PC-9 (cell line): ENCODE measurements at regions not wholly inside any gene's neighbourhood (a gene's known extent, or its start where the extent isn't known, plus 50 kb on each side); places are given as distances from the start of the nearest gene placed in this dataset.
"Not testable (repeated sequence)": the region's sequence is repeated elsewhere in the genome, so short reads cannot be mapped to it uniquely, and the experiment has no call there.

Source experiments
- BruUV-seq: library from RNA; stranded (reverse); fragments of 400-500 nt; replicated peaks from 2 replicates; lab custom pipeline; 2021; lab: Mats Ljungman, UMichigan
- CTCF ChIA-PET: fragments of 300-600 bp; sonication (Branson Sonifier 250); formaldehyde crosslinking; loops from one replicate; lab custom pipeline; 2022; ENCODE audit warnings: antibody characterized with exemption; lab: Charles Lee
- POLR2A ChIA-PET: fragments of 300-600 bp; sonication (Branson Sonifier 250); formaldehyde crosslinking; loops from one replicate; lab custom pipeline; 2022; ENCODE audit warnings: antibody characterized with exemption; ENCODE audit not compliant: unreplicated experiment; lab: Charles Lee
- DNase-seq, 2 experiments: peaks; one replicate each; pipeline versions ENCODE4 v3.0.0 to v3.0.0-alpha.2; 2015 to 2022; ENCODE audit warnings: mixed read lengths in 1 of 2
- H2AFZ ChIP-seq: fragments of 200-600 bp; sonication (generic); 2 replicates; pipeline ENCODE4 v1.8.1; 2017; ENCODE audit warnings: antibody characterized with exemption
- H3F3A ChIP-seq: fragments of 200-600 bp; sonication (generic); 2 replicates; pipeline ENCODE4 v1.8.1; 2017; ENCODE audit warnings: antibody characterized with exemption, mild to moderate bottlenecking, low read depth; ENCODE audit not compliant: insufficient read depth
- H3K27ac ChIP-seq: fragments of 200-600 bp; sonication (generic); 2 replicates; pipeline ENCODE4 v1.6.1; 2016; ENCODE audit warnings: mixed run types
- H3K27me3 ChIP-seq: fragments of 200-600 bp; sonication (generic); 2 replicates; pipeline ENCODE4 v1.6.1; 2016; ENCODE audit warnings: low read depth, mixed run types; ENCODE audit not compliant: insufficient read depth
- H3K36me3 ChIP-seq: fragments of 200-600 bp; sonication (generic); 2 replicates; pipeline ENCODE4 v1.6.1; 2016; ENCODE audit warnings: low read depth, mixed run types
- H3K4me1 ChIP-seq: fragments of 200-600 bp; sonication (generic); replicated peaks from 2 replicates; pipeline ENCODE4 v1.6.1; 2016; ENCODE audit warnings: mixed run types; ENCODE audit not compliant: insufficient read depth
- H3K4me2 ChIP-seq: fragments of 200-600 bp; sonication (generic); 2 replicates; pipeline ENCODE4 v1.6.1; 2017; ENCODE audit warnings: mixed run types
- H3K4me3 ChIP-seq: fragments of 200-600 bp; sonication (generic); 2 replicates; pipeline ENCODE4 v1.6.1; 2016; ENCODE audit warnings: mixed run types
- H3K79me2 ChIP-seq: fragments of 200-600 bp; sonication (generic); 2 replicates; pipeline ENCODE4 v1.6.1; 2017; ENCODE audit warnings: low read depth, mixed run types
- H3K9me2 ChIP-seq: fragments of 200-600 bp; sonication (generic); 2 replicates; pipeline ENCODE4 v1.8.1; 2017; ENCODE audit warnings: mild to moderate bottlenecking; ENCODE audit not compliant: insufficient read depth
- H3K9me3 ChIP-seq: fragments of 200-600 bp; sonication (generic); 2 replicates; pipeline ENCODE4 v1.8.1; 2016; ENCODE audit warnings: low read depth; ENCODE audit not compliant: insufficient read depth
- H4K20me1 ChIP-seq: fragments of 200-600 bp; sonication (generic); 2 replicates; pipeline ENCODE4 v1.8.1; 2017; ENCODE audit not compliant: insufficient read depth
- EZH2 ChIP-seq: fragments of 200-600 bp; sonication (generic); IDR thresholded peaks from 2 replicates; pipeline ENCODE4 v1.8.0; 2017; ENCODE audit warnings: antibody characterized with exemption, low read depth
- intact Hi-C: fragments of 100-400 bp; cut with micrococcal nuclease; formaldehyde crosslinking; loops from one replicate; pipeline ENCODE4 v1.10.0; 2022; ENCODE audit not compliant: unreplicated experiment
- TF ChIP-seq, protein P1 (sequence below): fragments of 200-600 bp; sonication (generic); conservative IDR thresholded peaks from 2 replicates; pipeline ENCODE4 v1.6.1; 2017; ENCODE audit warnings: mixed run types, antibody characterized with exemption, mild to moderate bottlenecking, moderate library complexity

DNA sequence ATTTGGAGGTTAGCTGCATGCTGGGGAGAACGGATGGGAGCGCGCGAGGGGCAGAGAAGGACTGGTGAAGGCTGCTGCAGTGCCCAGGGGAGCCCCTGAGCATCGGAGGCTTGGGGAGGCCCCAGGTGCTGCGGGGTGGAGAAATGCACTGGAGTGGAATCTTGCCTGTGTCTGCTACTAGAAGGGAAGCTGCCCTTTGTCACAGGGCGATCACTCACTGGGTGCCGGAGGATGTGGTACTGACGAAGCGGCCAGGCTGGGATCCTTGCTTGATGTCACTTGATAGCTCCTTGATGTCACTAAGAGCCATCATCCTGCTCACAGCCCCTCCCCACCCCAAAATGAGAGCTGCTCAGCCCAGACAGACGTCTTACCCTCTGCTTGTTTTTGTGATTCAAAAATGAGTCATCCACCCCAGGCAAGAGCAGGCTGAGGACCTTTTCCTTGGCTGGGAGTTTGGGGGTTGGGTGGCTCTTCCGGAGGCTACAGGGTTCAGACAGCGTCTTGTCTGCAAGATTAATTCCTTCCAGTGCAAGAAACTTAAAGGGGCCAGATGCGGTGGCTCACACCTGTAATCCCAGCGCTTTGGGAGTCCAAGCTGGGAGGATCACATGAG is 62.6 kb upstream of the PMEPA1 start:
- CTCF ChIA-PET: no interaction called here

DNA sequence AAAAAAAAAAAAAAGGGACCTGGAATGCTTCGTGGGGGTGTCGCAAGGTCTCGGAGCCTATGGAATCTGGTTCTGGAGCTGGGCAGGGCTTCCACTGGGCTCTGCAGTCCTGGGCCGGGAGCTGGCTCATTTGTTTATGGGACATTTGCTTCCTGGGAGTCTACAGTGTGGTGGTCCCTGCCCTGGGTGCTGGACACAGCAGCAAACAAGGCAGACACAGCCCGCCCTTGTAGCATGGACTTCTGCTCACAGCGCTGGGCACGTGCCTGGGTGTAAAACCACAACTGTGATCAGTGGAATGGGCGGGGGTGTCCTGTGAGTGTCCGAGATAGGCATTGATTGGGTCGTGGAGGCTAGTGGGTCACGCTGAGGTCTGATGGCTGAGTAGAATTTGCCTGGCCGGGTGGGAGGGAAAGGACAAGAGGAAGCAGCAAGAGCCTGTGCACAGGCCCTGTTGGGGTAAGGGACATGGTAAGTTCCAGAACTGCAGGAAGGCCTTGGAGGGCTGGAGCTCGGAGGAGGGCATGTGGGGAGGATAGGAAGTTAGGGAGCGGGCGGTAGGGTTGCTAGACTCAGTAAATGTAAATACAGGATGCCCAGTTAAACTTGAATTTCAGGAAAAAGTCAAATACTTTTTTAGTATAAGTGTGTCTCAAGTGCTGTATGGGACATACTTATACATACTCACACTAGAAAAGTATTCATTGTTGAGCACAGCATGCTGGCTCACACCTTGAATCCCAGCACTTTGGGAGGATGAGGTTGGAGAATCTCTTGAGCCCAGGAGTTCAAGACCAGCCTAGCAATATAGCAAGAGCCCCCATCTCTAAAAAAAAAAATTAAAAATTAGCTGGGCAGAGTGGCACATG is 61.3 kb upstream of the PMEPA1 start:
- intact Hi-C loops: no loop called here
- no peaks in the 10 kb centered on the region for H3K79me2 ChIP-seq
- H2AFZ ChIP-seq: no peak overlapping the region
- H3K9me2 ChIP-seq: no peaks in the 10 kb centered on the region
- no peaks in the 10 kb centered on the region for H3K36me3 ChIP-seq
- H4K20me1 ChIP-seq: no peaks in the 10 kb centered on the region
- BruUV-seq: no TSS peak
- H3K9me3 ChIP-seq: no peaks in the 10 kb centered on the region
- H3K4me1 ChIP-seq: peaks cover 26% of the 10 kb centered on the region
- no peak overlapping the region for H3K27ac ChIP-seq
- H3K27me3 ChIP-seq: no peaks in the 10 kb centered on the region
- TF ChIP-seq, protein P1, sequence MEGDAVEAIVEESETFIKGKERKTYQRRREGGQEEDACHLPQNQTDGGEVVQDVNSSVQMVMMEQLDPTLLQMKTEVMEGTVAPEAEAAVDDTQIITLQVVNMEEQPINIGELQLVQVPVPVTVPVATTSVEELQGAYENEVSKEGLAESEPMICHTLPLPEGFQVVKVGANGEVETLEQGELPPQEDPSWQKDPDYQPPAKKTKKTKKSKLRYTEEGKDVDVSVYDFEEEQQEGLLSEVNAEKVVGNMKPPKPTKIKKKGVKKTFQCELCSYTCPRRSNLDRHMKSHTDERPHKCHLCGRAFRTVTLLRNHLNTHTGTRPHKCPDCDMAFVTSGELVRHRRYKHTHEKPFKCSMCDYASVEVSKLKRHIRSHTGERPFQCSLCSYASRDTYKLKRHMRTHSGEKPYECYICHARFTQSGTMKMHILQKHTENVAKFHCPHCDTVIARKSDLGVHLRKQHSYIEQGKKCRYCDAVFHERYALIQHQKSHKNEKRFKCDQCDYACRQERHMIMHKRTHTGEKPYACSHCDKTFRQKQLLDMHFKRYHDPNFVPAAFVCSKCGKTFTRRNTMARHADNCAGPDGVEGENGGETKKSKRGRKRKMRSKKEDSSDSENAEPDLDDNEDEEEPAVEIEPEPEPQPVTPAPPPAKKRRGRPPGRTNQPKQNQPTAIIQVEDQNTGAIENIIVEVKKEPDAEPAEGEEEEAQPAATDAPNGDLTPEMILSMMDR: no peak
- TF ChIP-seq EZH2: no peak
- H3F3A ChIP-seq: peaks cover 5% of the 10 kb centered on the region; the same call in 1 of the 2 replicates
- CTCF ChIA-PET: interaction anchor here (0.7 kb wide), 1 partner anchor 203 kb away, joined by 4 read pairs; no protein-coding TSS in a partner anchor
- no peak overlapping the region for H3K4me3 ChIP-seq
- H3K4me2 ChIP-seq: no peak overlapping the region
- POLR2A ChIA-PET: interaction anchor here (0.6 kb wide), 1 partner anchor 441 kb away, joined by 6 read pairs; no protein-coding TSS in a partner anchor
- peak in 1 of 2 experiments; percentile 31 for DNase-seq

More for the DNA sequence above, 62.6 kb upstream of the PMEPA1 start:
- peaks cover 26% of the 10 kb centered on the region for H3K4me1 ChIP-seq
- H3K36me3 ChIP-seq: no peaks in the 10 kb centered on the region
- intact Hi-C loops: loop anchor here (1.0 to 2.0 kb wide), 3 partner anchors 38 to 79 kb away; no protein-coding TSS in a partner anchor
- no peak overlapping the region for H3K4me3 ChIP-seq
- H3K79me2 ChIP-seq: no peaks in the 10 kb centered on the region
- POLR2A ChIA-PET: interaction anchor here (0.6 to 0.8 kb wide), 5 partner anchors 12 to 79 kb away, joined by 3 to 6 read pairs (median 3); no protein-coding TSS in a partner anchor
- H3K27ac ChIP-seq: no peak overlapping the region
- BruUV-seq: no TSS peak
- H3K4me2 ChIP-seq: peak overlapping the region; percentile 39
- H4K20me1 ChIP-seq: no peaks in the 10 kb centered on the region
- peak; percentile 89 to 92 for DNase-seq
- H2AFZ ChIP-seq: no peak overlapping the region
- TF ChIP-seq EZH2: no peak
- TF ChIP-seq, protein P1: no peak
- no peaks in the 10 kb centered on the region for H3K9me2 ChIP-seq
- no peaks in the 10 kb centered on the region for H3K9me3 ChIP-seq
- H3K27me3 ChIP-seq: no peaks in the 10 kb centered on the region
- peaks cover 5% of the 10 kb centered on the region; the same call in 1 of the 2 replicates for H3F3A ChIP-seq

DNA sequence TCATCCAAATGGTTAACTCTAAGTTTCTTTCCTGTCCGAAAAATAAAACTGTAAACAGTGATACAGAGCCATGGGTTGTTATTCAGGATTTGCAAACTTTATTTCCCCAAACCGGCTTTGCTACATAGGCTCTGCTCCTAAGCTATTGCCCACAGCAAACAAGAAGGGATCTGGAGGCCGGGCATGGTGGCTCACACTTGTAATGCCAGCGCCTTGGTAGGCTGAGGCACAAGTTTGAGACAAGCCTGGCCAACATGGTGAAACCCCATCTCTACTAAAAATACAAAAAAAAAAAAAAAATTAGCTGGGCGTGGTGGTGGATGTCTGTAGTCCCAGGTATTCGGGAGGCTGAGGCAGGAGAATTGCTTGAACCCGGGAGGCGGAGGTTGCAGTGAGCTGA is 60.6 kb upstream of the PMEPA1 start:
- CTCF ChIA-PET: interaction anchor here (0.7 kb wide), 1 partner anchor 204 kb away, joined by 4 read pairs; no protein-coding TSS in a partner anchor
- BruUV-seq, H3K4me3 ChIP-seq, H3K27ac ChIP-seq, H3K9me3 ChIP-seq, DNase-seq, H3K9me2 ChIP-seq, H3K36me3 ChIP-seq, intact Hi-C loops, H3K27me3 ChIP-seq, H4K20me1 ChIP-seq, POLR2A ChIA-PET, H3K79me2 ChIP-seq, H2AFZ ChIP-seq, H3K4me2 ChIP-seq, H3F3A ChIP-seq: not testable (repeated sequence)
- H3K4me1 ChIP-seq: peaks cover 26% of the 10 kb centered on the region
